ENCODE measurements at regions not wholly inside any gene's neighbourhood (a gene's known extent, or its start where the extent isn't known, plus 50 kb on each side); places are given as distances from the start of the nearest gene placed in this dataset.

GRCh38 chr10:24793648-24794379 lies 70.1 kb upstream of the ARHGAP21 start:
- in situ Hi-C loops (cut with HindIII; ENCODE audit: extremely low pct_ligation_motif_present, low pct_unique_long_range_greater_than_20kb) = no loop called here
- H3K9me3 ChIP-seq (ENCODE audit: low read length) = no peaks in the 10 kb centered on the region
- no peak overlapping the region for H3K9ac ChIP-seq (ENCODE audit: insufficient read depth, low read depth, low read length)
- ATAC-seq (no peak), DNase-seq (ENCODE audit: low spot score) (no peak), FAIRE-seq (no peak)
- H3K27ac ChIP-seq (ENCODE audit: extremely low read length, insufficient read depth, low read length) = no peak overlapping the region
- POLR2A ChIA-PET = no interaction called here
- CTCF ChIA-PET (ENCODE audit: low intra/inter-chr PET ratio, low total read pairs) = no interaction called here
- 2% methylated on average over 5 of the region's 5 CpGs for WGBS (ENCODE audit: low lambda C conversion rate)
- no peaks in the 10 kb centered on the region for H3K79me2 ChIP-seq (ENCODE audit: insufficient read depth, low read length)
- no TSS peak for BruUV-seq (replicated peaks)
- H3K4me3 ChIP-seq (replicated peaks in 1 of 3; ENCODE audit: insufficient read depth in 1 of 3, low read depth in 2 of 3, low read length in 3 of 3) = no peak overlapping the region
- H3K4me1 ChIP-seq (ENCODE audit: insufficient read depth, low read length) = no peaks in the 10 kb centered on the region
- H4K20me1 ChIP-seq (ENCODE audit: insufficient read depth, low read length) = no peaks in the 10 kb centered on the region
- intact Hi-C loops (cut with micrococcal nuclease; ENCODE audit: unreplicated experiment) = no loop called here
- TF ChIP-seq ZNF770 (CRISPR knock-in tag; IDR thresholded peaks at IDR 0.05) (no peak), ZNF331 (CRISPR knock-in tag; IDR thresholded peaks at IDR 0.05) (no peak), SOX5 (CRISPR knock-in tag; IDR thresholded peaks at IDR 0.05; ENCODE audit: borderline replicate concordance) (no peak), ZSCAN22 (CRISPR knock-in tag; IDR thresholded peaks at IDR 0.05) (no peak), SETDB1 (CRISPR knock-in tag; IDR thresholded peaks at IDR 0.05; ENCODE audit: borderline replicate concordance) (no peak), USF2 (IDR thresholded peaks at IDR 0.05; ENCODE audit: low read depth, low read length) (no peak), USF2 (CRISPR knock-in tag; IDR thresholded peaks at IDR 0.05; ENCODE audit: borderline replicate concordance) (no peak), ZNF253 (CRISPR knock-in tag; IDR thresholded peaks at IDR 0.05; ENCODE audit: borderline replicate concordance) (no peak), BCLAF1 (IDR thresholded peaks at IDR 0.05) (no peak), AKAP8 (CRISPR knock-in tag; IDR thresholded peaks at IDR 0.05) (no peak), RAD51 (IDR thresholded peaks at IDR 0.05; ENCODE audit: borderline replicate concordance) (no peak), HNRNPH1 (optimal IDR thresholded peaks at IDR 0.05; ENCODE audit: low read depth, low read length) (no peak), SMC3 (IDR thresholded peaks at IDR 0.05; ENCODE audit: low read length) (no peak), ZNF230 (CRISPR knock-in tag; IDR thresholded peaks at IDR 0.05) (no peak)
- no peak overlapping the region for H2AFZ ChIP-seq (ENCODE audit: low read length)
- no peaks in the 10 kb centered on the region for H3K36me3 ChIP-seq (replicated peaks in 1 of 2; ENCODE audit: control insufficient read depth in 1 of 2, insufficient read depth in 2 of 2, low read length in 2 of 2)
- no peak overlapping the region for H3K4me2 ChIP-seq (ENCODE audit: low read depth, low read length)
- H3K27me3 ChIP-seq (ENCODE audit: control insufficient read depth in 1 of 2, insufficient read depth in 2 of 2, low read length in 2 of 2) = no peaks in the 10 kb centered on the region; a peak in 1 of 5 replicates
